Right lobe of liver (tissue), 4 donors: ENCODE measurements at regions not wholly inside any gene's neighbourhood (a gene's known extent, or its start where the extent isn't known, plus 50 kb on each side); places are given as distances from the start of the nearest gene placed in this dataset.

ENCODE experiments used
- CTCF ChIP-seq, 4 donors: fragments of 200-600 bp in 3 of 4; fragments of 450-650 bp in 1 of 4; IDR thresholded peaks; one replicate each; pipeline versions ENCODE4 v1.5.1 to v1.8.0; 2016 to 2022; ENCODE audit warnings: antibody characterized with exemption in 4 of 4, mild to moderate bottlenecking in 2 of 4
- POLR2A ChIP-seq: fragments of 450-650 bp; IDR thresholded peaks from one replicate; pipeline ENCODE4 v1.6.1; 2017; ENCODE audit warnings: antibody characterized with exemption, mild to moderate bottlenecking
- donor health status: DM: no; HTN: no; CAD: no.
- donor health status: DM: no; HTN: no; CAD: no.
- donor health status: DM: no; HTN: yes; CAD: no.

DNA sequence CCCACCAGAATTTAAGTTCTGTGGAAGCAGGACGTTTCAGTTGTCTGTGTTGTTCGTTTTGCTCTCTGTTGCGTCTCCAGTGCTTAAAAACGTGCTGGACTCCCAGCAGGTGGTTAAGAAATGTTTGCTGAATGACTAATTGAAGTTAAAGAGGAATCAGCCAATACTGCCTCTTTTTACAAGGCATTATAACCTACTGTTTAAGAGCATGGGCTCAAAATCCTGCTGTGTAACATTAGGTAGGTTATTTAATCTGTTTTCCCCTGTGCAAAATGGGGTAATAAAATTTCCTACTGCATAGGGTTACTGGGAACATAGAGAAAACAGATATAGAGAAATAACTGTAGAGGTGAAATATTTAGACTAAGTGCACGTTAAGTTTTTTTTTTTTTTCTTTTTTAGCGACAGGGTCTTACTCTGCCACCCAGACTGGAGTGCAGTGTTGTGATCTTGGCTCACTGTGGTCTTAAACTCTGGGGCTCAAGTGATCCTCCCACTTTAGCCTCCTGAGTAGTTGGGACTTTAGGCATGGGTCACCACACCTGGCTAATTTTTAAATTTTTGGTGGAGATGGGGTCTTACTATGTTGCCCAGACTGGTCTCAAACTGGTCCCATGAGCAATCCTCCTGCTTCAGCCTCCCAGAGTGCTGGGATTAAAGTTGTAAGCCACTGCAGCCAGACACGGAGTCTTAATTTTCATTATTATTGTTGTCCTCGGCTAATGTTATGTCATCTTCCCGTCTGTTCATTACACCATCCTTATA lies 139.4 kb upstream of the PRICKLE1 start:
- TF ChIP-seq CTCF (IDR thresholded peaks at IDR 0.05): no peak
- TF ChIP-seq POLR2A: no peak
